HCT116 (cell line): ENCODE measurements at regions not wholly inside any gene's neighbourhood (a gene's known extent, or its start where the extent isn't known, plus 50 kb on each side); places are given as distances from the start of the nearest gene placed in this dataset.

ENCODE experiments used
- ATAC-seq: fragments of 200-7000 bp; cut with Tn5 transposase; 2 replicates; pipeline ENCODE4 v1.9.1; 2020; ENCODE audit warnings: mild to moderate bottlenecking, moderate library complexity
- BruUV-seq: library from RNA; stranded (reverse); fragments of 400-500 nt; replicated peaks from 2 replicates; lab custom pipeline; 2021; lab: Mats Ljungman, UMichigan
- CTCF ChIA-PET: fragments of 300-600 bp; sonication (Branson Sonifier 250); formaldehyde crosslinking; loops from one replicate; lab custom pipeline; 2021; ENCODE audit warnings: antibody characterized with exemption; lab: Charles Lee
- POLR2A ChIA-PET: fragments of 300-600, 350-600 bp; sonication (Branson Sonifier 250); formaldehyde crosslinking; loops from one replicate; lab custom pipeline; 2021; ENCODE audit warnings: antibody characterized with exemption; lab: Charles Lee
- RAD21 ChIA-PET, 2 experiments: fragments of 300-600 bp; sonication (Branson Sonifier 250); formaldehyde crosslinking; loops; one replicate each; lab custom pipeline; 2023; ENCODE audit warnings: low total read pairs in 2 of 2; ENCODE audit not compliant: uncharacterized antibody in 2 of 2, unreplicated experiment in 2 of 2, low non-redundant PET in 1 of 2; lab: Charles Lee
- DNase-seq: peaks from one replicate; pipeline ENCODE4 v3.0.0-alpha.2; 2010; ENCODE audit warnings: low read depth, low spot score
- H2AFZ ChIP-seq: fragments of 200-600 bp; shearing (Covaris generic), sonication (generic); 2 replicates; pipeline ENCODE4 v1.6.1; 2017; ENCODE audit warnings: low read depth, mixed run types, mixed read lengths, antibody characterized with exemption, low read length; ENCODE audit not compliant: poor library complexity, severe bottlenecking
- H3K27ac ChIP-seq: 2 replicates; pipeline ENCODE4 v1.5.1; 2012; ENCODE audit warnings: low read depth, low read length
- H3K27me3 ChIP-seq: fragments of 200-600 bp; sonication (generic); 2 replicates; pipeline ENCODE4 v1.6.1; 2016; ENCODE audit warnings: mixed run types, low read length, mixed read lengths; ENCODE audit not compliant: insufficient read depth
- H3K36me3 ChIP-seq, 2 experiments: fragments of 200-500 bp in 1 of 2; fragments of 200-600 bp in 1 of 2; sonication (Bioruptor generic) in 1 of 2; sonication (generic) in 1 of 2; 2 replicates each; pipeline versions ENCODE4 v1.5.1 to v1.6.1; 2014 to 2016; ENCODE audit warnings: low read length in 2 of 2, inconsistent platforms in 1 of 2, mixed read lengths in 1 of 2, mixed run types in 1 of 2; ENCODE audit not compliant: insufficient read depth in 2 of 2, control insufficient read depth in 1 of 2
- H3K4me1 ChIP-seq, 2 experiments: fragments of 200-600 bp in 1 of 2; sonication (generic) in 1 of 2; 2 replicates each; pipeline versions ENCODE4 v1.5.1 to v1.6.1; 2012 to 2017; ENCODE audit warnings: low read length in 2 of 2, inconsistent platforms in 1 of 2, mild to moderate bottlenecking in 1 of 2, mixed read lengths in 1 of 2, mixed run types in 1 of 2, moderate library complexity in 1 of 2; ENCODE audit not compliant: insufficient read depth in 2 of 2, control insufficient read depth in 1 of 2
- H3K4me2 ChIP-seq: fragments of 200-600 bp; sonication (generic); 2 replicates; pipeline ENCODE4 v1.6.1; 2017; ENCODE audit warnings: mixed run types, low read length, mixed read lengths
- H3K4me3 ChIP-seq, 2 experiments: fragments of 200-600 bp in 1 of 2; sonication (generic) in 1 of 2; replicated peaks in 1 of 2; 2 replicates each; pipeline ENCODE4 v1.5.1; 2011 to 2016; ENCODE audit warnings: low read length in 2 of 2, control low read depth in 1 of 2, low read depth in 1 of 2, mild to moderate bottlenecking in 1 of 2, mixed read lengths in 1 of 2, mixed run types in 1 of 2
- H3K79me2 ChIP-seq: fragments of 200-600 bp; sonication (generic); 2 replicates; pipeline ENCODE4 v1.6.1; 2017; ENCODE audit warnings: mild to moderate bottlenecking, mixed run types, low read length, moderate library complexity, mixed read lengths; ENCODE audit not compliant: insufficient read depth
- H3K9ac ChIP-seq: fragments of 200-600 bp; sonication (generic); 2 replicates; pipeline ENCODE4 v1.6.1; 2016; ENCODE audit warnings: low read length, mixed read lengths
- H3K9me2 ChIP-seq: fragments of 200-600 bp; sonication (generic), shearing (Covaris generic); 2 replicates; pipeline ENCODE4 v1.6.1; 2017; ENCODE audit warnings: mixed run types, mild to moderate bottlenecking, moderate library complexity; ENCODE audit not compliant: insufficient read depth
- H3K9me3 ChIP-seq, 2 experiments: fragments of 200-500 bp in 1 of 2; fragments of 200-600 bp in 1 of 2; sonication (Bioruptor generic) in 1 of 2; sonication (generic) in 1 of 2; 2 replicates each; pipeline ENCODE4 v1.6.1; 2014 to 2017; ENCODE audit warnings: low read length in 2 of 2, mixed read lengths in 2 of 2, inconsistent platforms in 1 of 2, low read depth in 1 of 2, mild to moderate bottlenecking in 1 of 2, mixed run types in 1 of 2, moderate library complexity in 1 of 2; ENCODE audit not compliant: control insufficient read depth in 1 of 2, insufficient read depth in 1 of 2
- H4K20me1 ChIP-seq: fragments of 200-600 bp; sonication (generic), shearing (Covaris generic); 2 replicates; pipeline ENCODE4 v1.6.1; 2017; ENCODE audit warnings: mixed run types, mild to moderate bottlenecking, moderate library complexity; ENCODE audit not compliant: insufficient read depth
- CEBPB ChIP-seq: IDR thresholded peaks from 2 replicates; pipeline ENCODE4 v1.6.1; 2012; ENCODE audit warnings: low read depth
- EGR1 ChIP-seq: IDR thresholded peaks from 2 replicates; pipeline ENCODE4 v1.6.1; 2012; ENCODE audit warnings: low read depth
- ELF1 ChIP-seq: IDR thresholded peaks from 2 replicates; pipeline ENCODE4 v1.6.1; 2012; ENCODE audit warnings: low read depth, borderline replicate concordance
- FOSL1 ChIP-seq: IDR thresholded peaks from 2 replicates; pipeline ENCODE4 v1.6.1; 2012; ENCODE audit warnings: low read depth
- POLR2AphosphoS5 ChIP-seq: IDR thresholded peaks from 2 replicates; pipeline ENCODE4 v1.6.1; 2011; ENCODE audit warnings: mild to moderate bottlenecking, low read depth, low read length, moderate library complexity
- SP1 ChIP-seq: IDR thresholded peaks from 2 replicates; pipeline ENCODE4 v1.6.1; 2012; ENCODE audit warnings: low read depth
- TCF7L2 ChIP-seq: IDR thresholded peaks from 2 replicates; pipeline ENCODE4 v1.7.0; 2011; ENCODE audit warnings: borderline replicate concordance, inconsistent platforms; ENCODE audit not compliant: insufficient read depth, insufficient read length; ENCODE audit errors: extremely low read depth
- YY1 ChIP-seq: IDR thresholded peaks from 2 replicates; pipeline ENCODE4 v1.6.1; 2011; ENCODE audit warnings: low read length, low read depth, moderate library complexity, mild to moderate bottlenecking; ENCODE audit not compliant: insufficient replicate concordance; ENCODE audit errors: extremely low read depth
- ZFX ChIP-seq: fragments of 450-650 bp; IDR thresholded peaks from 2 replicates; pipeline ENCODE4 v1.6.1; 2017
- ZNF274 ChIP-seq: fragments of 200-500 bp; sonication (Bioruptor generic); IDR thresholded peaks from 2 replicates; pipeline ENCODE4 v1.6.1; 2014; ENCODE audit warnings: mild to moderate bottlenecking, low read depth, low read length, inconsistent platforms
- intact Hi-C: fragments of 100-400 bp; cut with micrococcal nuclease; formaldehyde crosslinking; loops from 2 replicates; pipeline ENCODE4 v1.10.0; 2022
- TF ChIP-seq, protein P1 (sequence below): IDR thresholded peaks from 2 replicates; pipeline ENCODE4 v1.6.1; 2011; ENCODE audit warnings: mild to moderate bottlenecking, low read length, moderate library complexity; ENCODE audit not compliant: insufficient replicate concordance; ENCODE audit errors: extremely low read depth
- TF ChIP-seq, protein P2 (sequence below): IDR thresholded peaks from 2 replicates; pipeline ENCODE4 v1.6.1; 2012

DNA sequence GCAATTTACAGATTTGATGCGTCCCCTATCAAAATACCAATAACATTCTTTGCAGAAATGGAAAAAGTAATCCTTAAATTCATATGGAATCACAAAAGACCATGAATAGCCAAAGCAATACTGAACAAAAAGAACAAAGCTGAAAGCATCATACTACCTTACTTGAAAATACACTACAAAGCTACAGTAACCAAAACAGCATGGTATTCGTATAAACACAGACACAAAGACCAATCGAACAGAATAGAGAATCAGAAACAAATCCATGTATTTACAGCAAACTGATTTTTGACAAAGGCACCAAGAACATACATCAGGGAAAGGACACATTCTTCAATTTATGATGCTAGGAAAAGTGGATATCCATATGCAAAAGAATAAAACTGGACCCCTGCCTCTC lies 206.5 kb upstream of the PDE10A start:
- ChIA-PET CTCF (no interaction called here), POLR2A (no interaction called here), RAD21 (no interaction called here)
- Histone ChIP-seq H3K4me1 (no peaks in the 10 kb centered on the region), H4K20me1 (no peaks in the 10 kb centered on the region), H3K4me2 (no peak overlapping the region), H3K9me3 (peaks cover 0 to 12% of the 10 kb centered on the region in 2 experiments; a peak in 1 of 4 replicates), H2AFZ (no peak overlapping the region), H3K27ac (no peak overlapping the region), H3K36me3 (no peaks in the 10 kb centered on the region), H3K9ac (no peak overlapping the region), H3K79me2 (no peaks in the 10 kb centered on the region), H3K27me3 (no peaks in the 10 kb centered on the region; the same call in 1 of the 2 replicates), H3K4me3 (no peak overlapping the region), H3K9me2 (no peaks in the 10 kb centered on the region)
- TF ChIP-seq ELF1, result no peak
- no peak for TF ChIP-seq POLR2AphosphoS5
- no peak for TF ChIP-seq SP1
- TF ChIP-seq, protein P1, sequence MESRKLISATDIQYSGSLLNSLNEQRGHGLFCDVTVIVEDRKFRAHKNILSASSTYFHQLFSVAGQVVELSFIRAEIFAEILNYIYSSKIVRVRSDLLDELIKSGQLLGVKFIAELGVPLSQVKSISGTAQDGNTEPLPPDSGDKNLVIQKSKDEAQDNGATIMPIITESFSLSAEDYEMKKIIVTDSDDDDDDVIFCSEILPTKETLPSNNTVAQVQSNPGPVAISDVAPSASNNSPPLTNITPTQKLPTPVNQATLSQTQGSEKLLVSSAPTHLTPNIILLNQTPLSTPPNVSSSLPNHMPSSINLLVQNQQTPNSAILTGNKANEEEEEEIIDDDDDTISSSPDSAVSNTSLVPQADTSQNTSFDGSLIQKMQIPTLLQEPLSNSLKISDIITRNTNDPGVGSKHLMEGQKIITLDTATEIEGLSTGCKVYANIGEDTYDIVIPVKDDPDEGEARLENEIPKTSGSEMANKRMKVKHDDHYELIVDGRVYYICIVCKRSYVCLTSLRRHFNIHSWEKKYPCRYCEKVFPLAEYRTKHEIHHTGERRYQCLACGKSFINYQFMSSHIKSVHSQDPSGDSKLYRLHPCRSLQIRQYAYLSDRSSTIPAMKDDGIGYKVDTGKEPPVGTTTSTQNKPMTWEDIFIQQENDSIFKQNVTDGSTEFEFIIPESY, result no peak
- TF ChIP-seq ZNF274, result no peak
- TF ChIP-seq ZFX, result no peak
- TF ChIP-seq CEBPB, result no peak
- no peak for TF ChIP-seq TCF7L2
- no peak for TF ChIP-seq YY1
- TF ChIP-seq FOSL1, result no peak
- no peak for TF ChIP-seq EGR1
- TF ChIP-seq, protein P2, sequence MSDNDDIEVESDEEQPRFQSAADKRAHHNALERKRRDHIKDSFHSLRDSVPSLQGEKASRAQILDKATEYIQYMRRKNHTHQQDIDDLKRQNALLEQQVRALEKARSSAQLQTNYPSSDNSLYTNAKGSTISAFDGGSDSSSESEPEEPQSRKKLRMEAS, result no peak
- DNase-seq (no peak), ATAC-seq (no peak)
- BruUV-seq, result no TSS peak
- intact Hi-C loops, result no loop called here
